Trophoblast cell (in vitro differentiated cells and primary cell): ENCODE measurements at regions not wholly inside any gene's neighbourhood (a gene's known extent, or its start where the extent isn't known, plus 50 kb on each side); places are given as distances from the start of the nearest gene placed in this dataset.

Experiments used
- DNase-seq, 2 donors: peaks; one replicate each; pipeline ENCODE4 v3.0.0-alpha.2; 2016
- H2AFZ ChIP-seq: 2 replicates; pipeline ENCODE4 v1.6.1; 2013; ENCODE audit warnings: low read length, moderate library complexity, mild to moderate bottlenecking; ENCODE audit not compliant: insufficient read depth, poor library complexity
- H2AK5ac ChIP-seq: 2 replicates; pipeline ENCODE4 v1.6.1; 2013; ENCODE audit warnings: mild to moderate bottlenecking, low read length
- H2BK120ac ChIP-seq: 2 replicates; pipeline ENCODE4 v1.6.1; 2013; ENCODE audit warnings: low read length, mild to moderate bottlenecking, moderate library complexity; ENCODE audit not compliant: insufficient read depth, poor library complexity
- H2BK12ac ChIP-seq: 2 replicates; pipeline ENCODE4 v1.6.1; 2013; ENCODE audit warnings: mild to moderate bottlenecking, low read length, moderate library complexity
- H2BK5ac ChIP-seq: 2 replicates; pipeline ENCODE4 v1.6.1; 2013; ENCODE audit warnings: low read length, low read depth, moderate library complexity, mild to moderate bottlenecking; ENCODE audit not compliant: poor library complexity
- H3K14ac ChIP-seq: 2 replicates; pipeline ENCODE4 v1.6.1; 2013; ENCODE audit warnings: mild to moderate bottlenecking, low read length
- H3K18ac ChIP-seq: 2 replicates; pipeline ENCODE4 v1.6.1; 2013; ENCODE audit warnings: mild to moderate bottlenecking, low read length
- H3K23ac ChIP-seq: 2 replicates; pipeline ENCODE4 v1.6.1; 2013; ENCODE audit warnings: low read length
- H3K27ac ChIP-seq: 2 replicates; pipeline ENCODE4 v1.5.1; 2013; ENCODE audit warnings: low read depth, mild to moderate bottlenecking, inconsistent platforms, low read length, moderate library complexity
- H3K27me3 ChIP-seq: 2 replicates; pipeline ENCODE4 v1.6.1; 2013; ENCODE audit warnings: inconsistent platforms, mild to moderate bottlenecking, low read length, moderate library complexity; ENCODE audit not compliant: insufficient read depth
- H3K36me3 ChIP-seq, 2 experiments: 1 replicate in 1 of 2; 2 replicates in 1 of 2; pipeline ENCODE4 v1.6.1; 2013; ENCODE audit warnings: low read length in 2 of 2, mild to moderate bottlenecking in 2 of 2, moderate library complexity in 1 of 2; ENCODE audit not compliant: insufficient read depth in 2 of 2, control insufficient read depth in 1 of 2
- H3K4ac ChIP-seq: 2 replicates; pipeline ENCODE4 v1.6.1; 2013; ENCODE audit warnings: low read depth, mild to moderate bottlenecking, low read length, moderate library complexity
- H3K4me1 ChIP-seq, 2 experiments: 1 replicate in 1 of 2; 2 replicates in 1 of 2; pipeline ENCODE4 v1.6.1; 2013; ENCODE audit warnings: low read length in 2 of 2, mild to moderate bottlenecking in 2 of 2, moderate library complexity in 1 of 2; ENCODE audit not compliant: insufficient read depth in 2 of 2, control insufficient read depth in 1 of 2
- H3K4me2 ChIP-seq: 2 replicates; pipeline ENCODE4 v1.6.1; 2013; ENCODE audit warnings: inconsistent platforms, mild to moderate bottlenecking, low read length, moderate library complexity
- H3K4me3 ChIP-seq: 2 replicates; pipeline ENCODE4 v1.5.1; 2013; ENCODE audit warnings: mild to moderate bottlenecking, low read depth, low read length, inconsistent platforms
- H3K79me1 ChIP-seq: one replicate; pipeline ENCODE4 v1.6.1; 2013; ENCODE audit warnings: low read length
- H3K79me2 ChIP-seq: 2 replicates; pipeline ENCODE4 v1.6.1; 2013; ENCODE audit warnings: low read length, mild to moderate bottlenecking; ENCODE audit not compliant: control insufficient read depth, insufficient read depth, poor library complexity
- H3K9ac ChIP-seq: 2 replicates; pipeline ENCODE4 v1.6.1; 2013; ENCODE audit warnings: mild to moderate bottlenecking, low read length
- H3K9me3 ChIP-seq: 2 replicates; pipeline ENCODE4 v1.6.1; 2013; ENCODE audit warnings: low read depth, mild to moderate bottlenecking, control low read depth, inconsistent platforms, low read length; ENCODE audit not compliant: insufficient read depth
- H4K12ac ChIP-seq: 2 replicates; pipeline ENCODE4 v1.6.1; 2013; ENCODE audit warnings: low read depth, mild to moderate bottlenecking, low read length, moderate library complexity
- H4K8ac ChIP-seq: 2 replicates; pipeline ENCODE4 v1.6.1; 2013; ENCODE audit warnings: low read depth, mild to moderate bottlenecking, low read length, moderate library complexity
- H4K91ac ChIP-seq: one replicate; pipeline ENCODE4 v1.6.1; 2013; ENCODE audit warnings: low read depth, mild to moderate bottlenecking, low read length, moderate library complexity
- WGBS: extraction: QIAGEN DNeasy Blood & Tissue Kit; methylation state at CpG from one replicate; pipeline ENCODE4 v1.1.7; 2013; ENCODE audit warnings: missing lambda C conversion rate; ENCODE audit not compliant: insufficient read length, insufficient coverage; ENCODE audit errors: extremely low coverage; 5-methylcytosine and 5-hydroxymethylcytosine counted together

DNA sequence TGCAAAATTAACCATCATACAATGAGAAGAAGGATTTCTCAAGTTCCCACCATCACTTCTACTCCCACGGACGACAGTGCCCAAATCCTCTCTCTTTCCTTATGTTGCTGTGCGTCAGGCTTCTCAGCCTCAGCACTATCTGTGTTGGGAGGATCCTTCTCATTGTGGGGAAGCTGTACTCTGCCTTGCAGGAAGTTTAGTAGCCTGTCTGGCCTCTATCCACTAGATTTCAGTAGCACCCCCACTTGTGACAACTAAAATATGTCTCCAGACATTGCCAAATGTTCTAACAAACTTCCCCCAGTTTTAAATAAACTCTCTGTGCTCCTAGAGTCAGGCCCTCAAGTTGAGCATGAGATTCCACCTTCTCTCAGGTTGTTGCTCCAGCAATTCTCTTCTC lies 545.9 kb upstream of the ZFP42 start:
- Histone ChIP-seq H4K12ac (no peak overlapping the region), H3K18ac (no peak overlapping the region), H3K27me3 (no peaks in the 10 kb centered on the region), H3K4me2 (no peak overlapping the region), H2AK5ac (no peak overlapping the region), H3K23ac (no peak overlapping the region), H2AFZ (no peak overlapping the region), H3K4ac (no peak overlapping the region), H3K14ac (no peak overlapping the region), H3K9me3 (no peaks in the 10 kb centered on the region), H3K79me2 (no peaks in the 10 kb centered on the region), H2BK12ac (no peak overlapping the region), H2BK5ac (no peak overlapping the region), H3K4me1 (no peaks in the 10 kb centered on the region), H4K91ac (no peak overlapping the region), H3K79me1 (no peaks in the 10 kb centered on the region), H3K9ac (no peak overlapping the region), H2BK120ac (no peak overlapping the region), H3K4me3 (no peak overlapping the region), H3K36me3 (no peaks in the 10 kb centered on the region), H3K27ac (no peak overlapping the region), H4K8ac (no peak overlapping the region)
- no CpG with 5 or more reads among the region's 3 CpGs for WGBS
- DNase-seq: no peak

DNA sequence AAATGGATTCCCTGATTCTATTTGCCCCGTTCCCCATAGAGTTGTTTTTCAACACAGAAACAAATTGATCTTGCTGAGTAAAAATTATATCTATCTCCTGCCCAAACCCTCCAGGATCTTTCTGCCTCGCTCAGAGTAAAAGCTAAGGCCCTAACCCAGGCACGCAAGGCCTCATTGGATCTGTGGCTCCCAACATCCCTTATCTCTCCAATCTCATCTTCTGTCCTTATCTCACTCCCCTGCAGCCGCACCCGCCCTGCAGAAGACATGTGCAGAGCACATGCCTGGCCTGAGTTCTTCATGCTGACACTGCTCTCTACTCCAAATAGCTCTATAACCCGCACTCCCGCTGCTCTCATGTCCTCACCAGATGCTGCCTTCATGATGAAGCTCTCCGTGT lies 543.8 kb upstream of the ZFP42 start:
- no peak overlapping the region for H4K8ac ChIP-seq
- no CpG with 5 or more reads among the region's 8 CpGs for WGBS
- H3K14ac ChIP-seq: no peak overlapping the region
- no peaks in the 10 kb centered on the region for H3K79me2 ChIP-seq
- H2BK12ac ChIP-seq: no peak overlapping the region
- H3K4me1 ChIP-seq: no peaks in the 10 kb centered on the region
- no peak overlapping the region for H3K27ac ChIP-seq
- H3K18ac ChIP-seq: no peak overlapping the region
- no peak overlapping the region for H2BK5ac ChIP-seq
- H2BK120ac ChIP-seq: no peak overlapping the region
- no peaks in the 10 kb centered on the region for H3K36me3 ChIP-seq
- no peak overlapping the region for H3K4me3 ChIP-seq
- H3K9ac ChIP-seq: no peak overlapping the region
- H3K4me2 ChIP-seq: no peak overlapping the region
- no peak overlapping the region for H2AK5ac ChIP-seq
- H4K12ac ChIP-seq: no peak overlapping the region
- no peaks in the 10 kb centered on the region for H3K27me3 ChIP-seq
- DNase-seq: no peak
- no peaks in the 10 kb centered on the region for H3K79me1 ChIP-seq
- no peak overlapping the region for H4K91ac ChIP-seq
- no peak overlapping the region for H3K23ac ChIP-seq
- H2AFZ ChIP-seq: no peak overlapping the region
- no peaks in the 10 kb centered on the region for H3K9me3 ChIP-seq
- no peak overlapping the region for H3K4ac ChIP-seq

DNA sequence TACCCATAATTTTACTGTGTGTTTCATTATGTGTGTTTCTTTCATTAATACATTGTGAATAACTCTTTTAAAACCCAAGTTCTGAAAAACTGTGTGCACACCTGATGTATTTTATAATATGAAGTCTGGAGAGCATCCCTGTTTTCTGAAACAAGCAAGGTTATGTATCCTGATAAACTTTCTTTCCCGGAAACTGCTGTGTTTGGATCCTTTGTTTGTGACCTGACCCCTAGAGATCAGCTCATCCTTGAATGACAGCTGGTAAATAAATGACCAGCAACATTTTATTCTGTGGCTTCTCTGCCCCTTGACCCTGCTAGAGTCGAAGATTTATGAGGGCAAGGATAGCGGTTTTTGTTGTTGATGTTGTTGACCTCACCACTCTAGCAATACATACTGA lies 535.6 kb upstream of the ZFP42 start:
- Histone ChIP-seq H3K4me1 (no peaks in the 10 kb centered on the region), H3K27ac (no peak overlapping the region), H3K9ac (no peak overlapping the region), H3K4me2 (no peak overlapping the region), H2BK120ac (no peak overlapping the region), H3K4ac (no peak overlapping the region), H2BK5ac (no peak overlapping the region), H4K8ac (no peak overlapping the region), H3K14ac (no peak overlapping the region), H2BK12ac (no peak overlapping the region), H3K9me3 (no peaks in the 10 kb centered on the region), H4K91ac (no peak overlapping the region), H3K23ac (no peak overlapping the region), H3K79me2 (no peaks in the 10 kb centered on the region), H3K79me1 (no peaks in the 10 kb centered on the region), H2AFZ (no peak overlapping the region), H4K12ac (no peak overlapping the region), H3K18ac (no peak overlapping the region), H2AK5ac (no peak overlapping the region), H3K27me3 (no peaks in the 10 kb centered on the region), H3K4me3 (no peak overlapping the region), H3K36me3 (no peaks in the 10 kb centered on the region)
- no CpG with 5 or more reads among the region's 3 CpGs for WGBS
- DNase-seq: no peak

DNA sequence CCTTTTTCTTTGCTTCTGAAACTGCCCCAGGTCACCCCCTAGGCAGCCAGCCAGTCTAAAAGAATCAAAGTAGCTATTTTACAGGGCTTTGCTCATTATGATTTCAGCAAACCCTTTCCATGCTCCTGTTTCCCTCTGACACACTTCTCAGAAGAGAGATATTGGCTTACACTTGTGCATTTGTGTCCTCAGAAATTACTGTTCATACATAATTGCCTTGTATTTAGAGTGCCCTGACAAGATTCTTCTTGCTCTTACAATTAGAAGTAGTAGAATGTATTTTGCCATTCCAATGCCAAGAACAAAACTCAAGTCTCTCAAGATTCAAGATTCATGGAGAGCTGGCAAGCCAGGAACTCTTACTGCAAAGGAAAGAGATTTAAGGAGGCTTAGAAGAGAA lies 531.0 kb upstream of the ZFP42 start:
- no peak for DNase-seq
- Histone ChIP-seq H2AK5ac (no peak overlapping the region), H3K79me1 (no peaks in the 10 kb centered on the region), H2BK12ac (no peak overlapping the region), H3K27me3 (no peaks in the 10 kb centered on the region), H3K27ac (no peak overlapping the region), H2BK5ac (no peak overlapping the region), H3K23ac (no peak overlapping the region), H2AFZ (no peak overlapping the region), H3K9me3 (no peaks in the 10 kb centered on the region), H4K12ac (no peak overlapping the region), H3K4ac (no peak overlapping the region), H3K79me2 (no peaks in the 10 kb centered on the region), H2BK120ac (no peak overlapping the region), H3K9ac (no peak overlapping the region), H4K8ac (no peak overlapping the region), H3K18ac (no peak overlapping the region), H3K4me1 (no peaks in the 10 kb centered on the region), H3K4me3 (no peak overlapping the region), H3K36me3 (no peaks in the 10 kb centered on the region), H4K91ac (no peak overlapping the region), H3K4me2 (no peak overlapping the region), H3K14ac (no peak overlapping the region)

DNA sequence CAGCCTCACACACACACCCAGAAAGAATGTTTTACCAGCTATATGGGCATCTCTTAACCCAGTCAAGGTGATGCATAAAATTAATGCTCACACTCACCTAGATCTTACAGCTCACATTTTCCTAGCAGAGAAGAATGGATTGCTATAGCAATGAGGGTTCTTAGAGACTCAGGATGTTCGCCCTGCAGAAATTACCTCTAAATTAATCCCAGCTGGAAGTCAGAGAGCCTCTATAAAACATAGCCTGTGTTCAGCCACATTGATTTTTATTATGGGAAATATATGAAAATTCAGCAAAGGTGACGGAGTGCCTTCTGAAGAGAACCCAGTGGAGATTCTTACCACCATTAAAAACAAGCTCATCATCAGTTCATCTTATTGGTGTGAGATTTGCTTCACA lies 528.3 kb upstream of the ZFP42 start:
- H3K79me1 ChIP-seq: no peaks in the 10 kb centered on the region
- WGBS: no CpG with 5 or more reads among the region's 2 CpGs

More for the DNA sequence above, 528.3 kb upstream of the ZFP42 start:
- no peak overlapping the region for H3K4me2 ChIP-seq
- no peaks in the 10 kb centered on the region for H3K36me3 ChIP-seq
- H3K4me3 ChIP-seq: no peak overlapping the region
- H3K23ac ChIP-seq: no peak overlapping the region
- H4K8ac ChIP-seq: no peak overlapping the region
- no peak overlapping the region for H4K91ac ChIP-seq
- H3K4me1 ChIP-seq: no peaks in the 10 kb centered on the region
- H3K27me3 ChIP-seq: no peaks in the 10 kb centered on the region
- H4K12ac ChIP-seq: no peak overlapping the region
- no peak overlapping the region for H3K9ac ChIP-seq
- H2AK5ac ChIP-seq: no peak overlapping the region
- no peak overlapping the region for H3K14ac ChIP-seq
- no peak overlapping the region for H3K18ac ChIP-seq
- H3K9me3 ChIP-seq: no peaks in the 10 kb centered on the region
- H2BK5ac ChIP-seq: no peak overlapping the region
- H2BK12ac ChIP-seq: no peak overlapping the region
- no peak overlapping the region for H3K27ac ChIP-seq
- no peak overlapping the region for H3K4ac ChIP-seq
- H3K79me2 ChIP-seq: no peaks in the 10 kb centered on the region
- DNase-seq: no peak
- no peak overlapping the region for H2AFZ ChIP-seq
- no peak overlapping the region for H2BK120ac ChIP-seq
